SK-N-SH (cell line): ENCODE measurements at regions not wholly inside any gene's neighbourhood (a gene's known extent, or its start where the extent isn't known, plus 50 kb on each side); places are given as distances from the start of the nearest gene placed in this dataset.

Experiments
- CTCF ChIP-seq: fragments of 200-600 bp; sonication (generic); IDR thresholded peaks from 2 replicates; pipeline ENCODE4 v1.6.1; 2017; ENCODE audit warnings: antibody characterized with exemption, mild to moderate bottlenecking, moderate library complexity
- EZH2phosphoT487 ChIP-seq: fragments of 200-600 bp; sonication (generic); IDR thresholded peaks from 2 replicates; pipeline ENCODE4 v1.6.1; 2017; ENCODE audit warnings: low read depth, mixed run types, mild to moderate bottlenecking, antibody characterized with exemption, moderate library complexity, borderline replicate concordance
- MAX ChIP-seq: IDR thresholded peaks from 2 replicates; pipeline ENCODE4 v1.4.0; 2012; ENCODE audit warnings: low read depth
- NFIC ChIP-seq: IDR thresholded peaks from 2 replicates; pipeline ENCODE4 v1.4.0; 2012; ENCODE audit warnings: borderline replicate concordance
- POLR2AphosphoS5 ChIP-seq: IDR thresholded peaks from 2 replicates; pipeline ENCODE4 v1.6.1; 2012; ENCODE audit warnings: low read depth, low read length
- REST ChIP-seq: IDR thresholded peaks from 2 replicates; pipeline ENCODE4 v1.6.1; 2012; ENCODE audit warnings: mild to moderate bottlenecking, low read depth, low read length, moderate library complexity
- RFX5 ChIP-seq: IDR thresholded peaks from 2 replicates; pipeline ENCODE4 v1.6.1; 2012; ENCODE audit warnings: mild to moderate bottlenecking, improper control_type of control experiment, low read length
- RXRA ChIP-seq: IDR thresholded peaks from 2 replicates; pipeline ENCODE4 v1.4.0; 2012; ENCODE audit warnings: low read depth, mild to moderate bottlenecking, borderline replicate concordance
- TCF12 ChIP-seq: IDR thresholded peaks from 2 replicates; pipeline ENCODE4 v1.4.0; 2012

- TF ChIP-seq POLR2AphosphoS5 (no peak), CTCF (no peak), EZH2phosphoT487 (no peak), REST (no peak), RFX5 (no peak), NFIC (no peak), MAX (no peak), RXRA (no peak), TCF12 (no peak)
Observed at GRCh38 chr1:91153341-91153740, 131.5 kb upstream of the ZNF644 start.
